Inflammatory macrophage (primary cell): ENCODE measurements at regions not wholly inside any gene's neighbourhood (a gene's known extent, or its start where the extent isn't known, plus 50 kb on each side); places are given as distances from the start of the nearest gene placed in this dataset.
"Not testable (repeated sequence)": the region's sequence is repeated elsewhere in the genome, so short reads cannot be mapped to it uniquely, and the experiment has no call there.

Source experiments
- DNase-seq, 2 donors: peaks; one replicate each; pipeline ENCODE4 v3.0.0-alpha.2; 2020 to 2022

GRCh38 chr1:64318428-64318827, 115.0 kb downstream of the UBE2U start:
- DNase-seq = no peak

GRCh38 chr1:64320007-64320406, 116.6 kb downstream of the UBE2U start:
- DNase-seq = no peak

DNA sequence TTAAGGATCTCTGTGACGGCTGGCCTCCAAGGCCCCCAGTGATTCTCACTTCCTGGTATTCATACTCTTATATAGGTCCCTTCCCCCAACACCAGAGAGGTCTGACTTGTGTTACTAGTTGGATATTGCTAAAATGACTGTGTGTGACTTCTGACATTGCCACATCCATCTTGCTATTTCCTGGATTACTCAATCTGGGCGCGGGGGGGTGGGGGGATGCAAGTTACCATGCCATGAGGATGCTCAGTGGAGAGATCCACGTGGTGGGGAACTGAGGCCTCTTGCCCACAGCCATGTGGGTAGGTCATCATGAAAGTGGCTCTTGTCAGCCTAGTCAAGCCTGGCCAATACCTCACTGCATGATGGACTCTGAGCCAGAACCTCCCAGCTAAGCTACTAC, 117.0 kb downstream of the UBE2U start:
- DNase-seq = peak; percentile 64 to 66

GRCh38 chr1:64320922-64321614, 117.6 kb downstream of the UBE2U start:
- DNase-seq = no peak

GRCh38 chr1:64323054-64323453, 119.6 kb downstream of the UBE2U start:
- DNase-seq = no peak

DNA sequence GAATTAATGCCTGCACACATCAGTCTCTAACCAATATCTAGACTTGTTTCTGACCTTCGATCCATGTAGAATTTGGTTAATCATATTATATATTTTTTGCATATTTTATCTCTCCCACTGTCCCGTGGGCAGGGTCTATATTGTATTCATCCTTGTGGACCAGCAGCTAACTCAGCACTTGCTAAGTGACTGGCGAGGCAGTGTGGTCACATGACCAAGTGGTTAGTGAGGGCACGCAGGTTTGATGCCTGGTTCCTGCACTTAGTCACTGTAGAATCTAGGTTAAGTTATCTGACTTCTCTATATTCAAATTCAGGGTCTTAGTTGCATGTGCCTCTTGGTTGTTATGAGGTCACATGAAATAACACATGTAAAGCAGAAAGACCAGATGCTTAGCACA, 120.5 kb downstream of the UBE2U start:
- no peak for DNase-seq

DNA sequence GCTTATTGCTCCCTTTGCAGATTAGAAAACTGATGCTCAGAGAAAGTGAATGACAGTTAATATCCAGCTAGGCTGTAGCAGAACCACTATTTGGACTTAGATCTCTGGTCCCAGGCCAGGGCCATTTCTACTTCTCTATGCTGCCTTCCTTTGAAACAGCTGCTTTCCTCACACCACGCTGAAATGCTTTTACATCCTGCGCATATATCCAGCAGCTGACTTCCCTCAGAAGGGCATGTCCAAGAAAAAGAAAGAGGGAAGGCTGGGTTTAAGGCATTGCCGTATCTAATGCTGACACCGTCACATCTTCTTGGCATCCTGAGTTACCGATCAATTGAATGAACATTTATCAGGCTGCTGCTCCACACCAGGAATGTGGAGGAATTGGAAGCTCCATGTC, 122.4 kb downstream of the UBE2U start:
- DNase-seq = no peak

DNA sequence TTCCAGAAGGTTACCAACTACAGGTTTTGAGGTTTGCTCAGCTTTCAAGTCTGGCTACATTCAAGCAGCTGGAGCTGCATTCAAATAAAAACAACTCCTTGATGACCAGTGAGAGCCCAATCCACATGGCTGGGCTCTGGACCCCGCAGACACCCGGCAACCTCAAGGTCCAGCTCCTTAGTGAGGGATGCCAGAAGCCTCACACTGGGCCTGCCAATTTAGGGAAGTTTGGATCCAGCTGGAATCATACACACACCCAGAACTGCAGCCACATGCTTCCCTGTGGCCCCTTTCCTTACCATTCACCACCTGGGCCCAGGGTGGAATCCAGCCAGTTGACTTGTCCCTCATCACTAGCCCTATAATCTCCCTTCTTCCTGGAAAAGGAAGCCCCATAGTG, 123.7 kb downstream of the UBE2U start:
- no peak for DNase-seq

- DNase-seq = no peak
Observed at GRCh38 chr1:64328193-64328592, 124.8 kb downstream of the UBE2U start.

DNA sequence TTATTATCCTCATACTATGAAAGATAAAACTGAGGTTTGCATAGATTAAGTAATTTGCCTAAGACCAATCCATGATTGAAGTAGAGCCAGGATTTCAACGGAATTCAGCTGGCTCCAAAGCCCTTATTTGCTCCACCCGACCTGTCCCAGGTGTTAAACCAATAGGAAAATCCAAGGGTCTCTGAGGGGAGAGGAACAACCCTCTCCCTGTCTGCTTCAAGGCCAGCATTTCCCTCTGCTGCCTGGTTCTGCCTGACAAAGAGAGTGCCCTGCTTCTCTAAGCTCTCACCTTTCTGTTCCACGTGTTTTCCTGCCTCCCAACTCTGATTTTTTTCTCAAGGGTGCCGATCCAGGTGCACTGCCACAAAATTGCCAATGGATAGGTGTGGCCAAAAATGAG, 127.4 kb downstream of the UBE2U start:
- DNase-seq = no peak

- no peak for DNase-seq
Observed at GRCh38 chr1:64335636-64336035, 132.2 kb downstream of the UBE2U start.

GRCh38 chr1:64337475-64337874, 132.5 kb upstream of the CACHD1 start:
- no peak for DNase-seq

- DNase-seq = no peak
Observed at GRCh38 chr1:64337926-64338325, 132.0 kb upstream of the CACHD1 start.

DNA sequence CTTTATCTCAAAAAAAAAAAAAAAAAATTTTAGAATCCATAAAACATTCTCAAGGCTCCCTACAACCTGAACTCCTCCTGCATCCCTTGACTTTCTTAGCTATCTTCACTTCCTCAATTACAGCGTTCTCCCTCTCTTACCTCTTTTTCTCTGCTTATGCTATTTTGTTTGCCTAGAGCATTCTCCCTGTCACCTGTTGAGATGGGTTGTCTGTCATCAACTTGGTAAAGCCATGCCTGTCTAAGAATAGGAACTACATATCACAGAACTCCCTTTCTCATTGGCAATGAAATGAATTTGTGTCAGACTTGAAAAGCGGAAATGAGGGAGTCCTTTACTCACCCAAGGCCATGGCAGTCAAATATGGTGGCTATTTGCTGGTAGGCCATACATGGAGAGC, 129.6 kb upstream of the CACHD1 start:
- no peak for DNase-seq

DNA sequence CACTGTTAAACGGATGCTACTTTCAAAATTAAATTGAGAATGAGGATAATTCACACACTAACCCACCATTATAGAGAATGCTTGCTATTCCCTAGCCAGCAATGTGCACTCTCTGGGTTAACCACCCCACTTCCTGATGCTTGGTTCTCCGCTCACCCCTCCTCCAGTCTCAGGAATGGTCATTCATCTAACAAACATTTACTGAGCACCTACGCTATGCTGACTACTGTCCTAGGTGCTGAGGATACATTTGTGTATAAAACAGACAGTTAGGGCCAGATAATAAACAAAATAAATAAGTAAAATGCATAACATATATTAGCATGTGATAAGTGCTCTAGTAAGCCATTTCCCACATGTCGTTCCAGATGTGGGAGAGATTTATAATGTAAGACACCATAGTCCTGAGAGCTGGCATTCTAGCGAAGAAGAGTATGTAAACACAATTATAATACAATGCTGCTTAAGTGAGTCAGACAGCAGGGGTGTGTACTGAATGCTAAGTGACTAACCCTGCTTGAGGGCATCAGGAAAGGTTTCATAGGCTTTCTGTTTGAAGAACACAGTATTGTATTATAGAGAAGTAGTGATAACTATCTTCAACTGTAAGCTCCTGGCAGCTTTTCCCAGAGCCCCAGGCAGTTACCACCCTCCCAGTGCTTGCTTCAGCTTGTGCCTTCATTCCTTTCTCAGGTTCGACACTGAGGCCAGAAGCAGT, 126.7 kb upstream of the CACHD1 start:
- no peak for DNase-seq

DNA sequence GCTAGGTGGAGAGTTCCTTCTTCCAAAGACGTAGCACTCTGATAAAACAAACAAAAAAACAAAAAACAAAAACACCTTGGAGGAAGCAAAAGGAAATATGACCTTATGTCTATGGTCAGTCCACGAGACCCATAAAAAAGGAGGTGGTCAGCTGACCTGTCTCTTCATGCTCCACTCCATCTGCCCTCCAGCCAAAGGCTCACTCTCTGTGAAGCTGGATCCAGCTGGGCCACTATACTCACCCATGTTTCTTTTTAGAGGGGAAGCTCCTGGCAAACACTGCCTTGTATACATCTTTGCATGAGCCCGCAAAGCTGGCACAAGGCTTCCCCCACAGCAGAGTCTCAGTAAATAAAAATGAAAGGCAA, 126.1 kb upstream of the CACHD1 start:
- no peak for DNase-seq

DNA sequence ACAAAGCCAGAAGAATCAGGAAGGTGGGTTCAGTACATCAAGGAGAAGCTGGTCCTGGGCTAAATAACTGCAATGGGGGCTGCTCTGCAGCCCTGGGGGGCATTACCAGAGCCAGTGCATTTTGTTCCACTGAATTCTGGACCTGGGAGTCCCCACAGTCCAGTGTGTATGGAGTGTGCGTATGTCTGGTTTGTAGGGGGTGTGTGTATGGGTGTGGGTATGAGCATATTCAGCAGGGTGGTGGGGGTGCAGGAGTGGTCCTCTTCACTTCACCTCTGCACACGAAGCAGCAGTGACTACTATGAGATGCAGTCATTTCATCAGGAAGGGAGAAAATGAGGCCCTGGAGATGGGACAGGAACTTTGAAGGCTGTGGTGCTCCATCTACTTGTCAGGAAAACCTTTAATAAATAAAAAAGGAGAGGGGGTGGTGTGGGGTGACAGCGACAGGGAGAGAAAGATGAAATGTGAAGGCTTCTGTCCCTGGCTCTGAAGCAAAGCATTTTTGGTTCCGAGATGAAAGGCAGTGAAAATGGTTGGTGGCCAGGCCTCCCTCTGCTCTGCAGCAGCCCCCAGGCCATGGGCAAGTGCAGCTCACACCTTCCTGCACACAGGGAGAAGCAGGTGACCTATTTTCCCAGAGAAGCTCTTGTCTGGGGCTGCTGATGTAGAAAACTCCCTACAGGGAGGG, 121.5 kb upstream of the CACHD1 start:
- no peak for DNase-seq

DNA sequence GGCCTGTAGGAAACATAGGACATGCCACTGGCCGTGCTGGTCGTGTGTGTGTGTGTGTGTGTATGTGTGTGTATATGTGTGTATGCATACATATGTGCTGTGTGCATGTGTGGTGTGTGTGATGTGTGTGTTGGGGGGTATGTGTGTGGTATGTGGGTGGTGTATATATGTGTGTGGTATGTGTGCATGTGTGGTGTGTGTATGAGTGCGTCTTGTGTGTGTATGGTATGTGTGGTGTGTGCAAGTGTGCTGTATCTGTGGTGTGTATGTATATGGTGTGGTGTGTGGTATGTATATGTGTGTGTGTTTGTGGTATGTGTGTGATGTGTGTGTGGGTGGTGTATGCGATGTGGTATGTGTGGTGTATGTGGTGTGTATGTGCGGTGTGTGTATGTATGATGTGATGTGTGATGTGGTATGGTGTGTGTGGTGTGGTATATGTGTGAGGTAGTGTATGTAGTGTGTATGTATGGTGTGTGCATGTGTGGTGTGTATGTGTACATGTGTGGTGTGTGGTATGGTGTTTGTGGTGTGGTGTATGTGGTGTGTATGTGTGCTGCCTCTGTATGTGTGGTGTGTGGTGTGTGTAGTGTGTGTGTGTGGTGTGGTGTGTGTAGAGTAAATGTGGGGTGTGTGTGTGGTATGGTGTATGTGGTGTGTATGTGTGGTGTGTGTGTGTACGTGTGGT, 120.8 kb upstream of the CACHD1 start:
- DNase-seq = no peak

DNA sequence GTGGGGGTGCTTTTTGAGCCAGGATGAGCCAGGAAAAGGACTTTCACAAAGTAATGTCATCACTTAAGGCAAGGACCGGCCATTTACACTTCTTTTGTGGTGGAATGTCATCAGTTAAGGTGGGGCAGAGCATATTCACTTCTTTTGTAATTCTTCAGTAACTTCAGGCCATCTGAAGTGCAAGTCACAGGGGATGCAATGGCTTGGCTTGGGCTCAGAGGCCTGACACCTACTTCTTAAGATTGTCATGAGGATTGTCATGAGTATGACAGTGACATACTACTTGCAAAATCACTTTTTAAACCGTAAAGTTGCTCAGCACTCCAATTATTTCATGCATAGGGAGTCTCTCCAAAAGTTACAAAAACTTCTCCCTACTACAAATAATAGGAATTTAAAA, 114.4 kb upstream of the CACHD1 start:
- not testable (repeated sequence) for DNase-seq

DNA sequence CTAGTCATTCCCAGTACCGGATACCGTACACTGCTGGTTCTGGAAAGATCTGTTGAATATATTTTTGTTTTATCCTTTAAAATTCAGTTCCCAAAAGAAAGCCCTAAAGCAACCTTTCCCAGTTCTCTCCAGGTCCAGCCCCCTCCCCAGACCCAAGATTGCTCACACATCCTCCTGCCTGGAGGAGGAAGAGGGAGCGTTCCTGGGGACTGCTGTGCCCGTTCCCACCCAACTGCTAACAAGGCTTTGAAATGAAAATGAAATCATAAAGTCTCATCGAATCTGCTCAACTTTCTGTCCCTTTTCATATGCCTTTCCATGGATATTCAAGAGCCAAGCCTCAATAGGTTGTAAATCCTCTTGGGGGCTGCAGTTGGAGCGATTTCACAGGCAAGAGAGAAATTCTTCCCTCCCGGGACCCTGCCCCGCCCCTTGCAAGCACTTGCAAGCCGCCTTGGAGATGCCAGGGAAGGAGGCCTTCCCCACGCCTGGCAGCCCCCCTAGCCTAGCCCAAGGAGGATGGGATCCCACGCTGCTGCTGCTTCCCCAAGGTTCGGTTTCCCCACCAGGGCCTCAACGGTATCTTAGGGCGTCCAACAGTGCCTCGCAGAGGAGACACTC, 113.2 kb upstream of the CACHD1 start:
- no peak for DNase-seq

- DNase-seq = no peak
Observed at GRCh38 chr1:64357422-64357821, 112.5 kb upstream of the CACHD1 start.

DNA sequence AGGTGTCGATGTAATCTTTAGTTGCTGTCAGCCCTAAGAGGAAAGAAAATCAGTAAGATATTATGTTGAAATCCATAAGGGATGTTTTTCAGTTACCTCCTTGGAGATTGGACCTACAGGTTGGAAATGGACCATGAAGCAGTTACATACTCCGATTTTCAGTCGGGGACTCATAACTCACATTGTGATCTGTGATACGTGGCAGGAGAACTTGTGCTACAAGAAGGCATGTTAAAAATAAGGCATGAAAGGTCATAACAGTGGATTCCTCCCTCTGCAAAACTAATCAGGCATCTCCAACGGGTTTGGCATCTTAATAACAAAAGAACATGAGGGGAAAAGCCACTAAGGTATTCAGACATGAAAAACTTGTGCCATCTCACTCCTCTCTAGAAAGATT, 111.2 kb upstream of the CACHD1 start:
- no peak for DNase-seq

DNA sequence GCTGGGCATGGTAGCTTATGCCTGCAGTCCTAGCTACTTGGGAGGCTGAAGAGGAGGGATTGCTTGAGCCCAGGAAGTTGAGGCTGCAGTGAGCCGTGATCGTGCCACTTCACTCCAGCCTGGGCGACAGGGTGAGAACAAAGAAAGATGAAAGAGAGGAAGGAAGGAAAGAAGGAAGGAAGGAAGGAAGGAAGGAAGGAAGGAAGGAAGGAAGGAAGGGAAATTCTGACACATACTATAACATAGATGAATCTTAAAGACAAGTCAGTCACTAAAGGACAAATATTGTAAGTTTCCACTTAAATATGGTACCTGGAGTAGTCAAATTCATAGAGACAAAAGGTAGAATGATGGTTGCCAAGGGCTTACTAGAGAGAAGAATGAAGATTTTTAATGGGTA, 108.0 kb upstream of the CACHD1 start:
- no peak for DNase-seq
